ENCODE measurements at regions not wholly inside any gene's neighbourhood (a gene's known extent, or its start where the extent isn't known, plus 50 kb on each side); places are given as distances from the start of the nearest gene placed in this dataset.

- FAIRE-seq = no peak
- no peak for TF ChIP-seq POU2F2 (IDR thresholded peaks at IDR 0.05; ENCODE audit: low read depth, low read length)
- TF ChIP-seq POLR2AphosphoS5 (IDR thresholded peaks at IDR 0.05; ENCODE audit: low read depth, low read length) = no peak
- no peak for DNase-seq (ENCODE audit: insufficient read length, low spot score)
These were observed 490.9 kb downstream of the TMEM182 start for GRCh38 chr2:103252781-103253180.

- DNase-seq (ENCODE audit: insufficient read length, low spot score) = no peak
- TF ChIP-seq SPI1 (IDR thresholded peaks at IDR 0.05; ENCODE audit: low read depth, low read length) = no peak
- no peak for TF ChIP-seq POLR2AphosphoS5 (IDR thresholded peaks at IDR 0.05; ENCODE audit: low read depth, low read length)
- no peak for TF ChIP-seq TAF1 (IDR thresholded peaks at IDR 0.05; ENCODE audit: low read depth, low read length)
- TF ChIP-seq POLR2A (IDR thresholded peaks at IDR 0.05; ENCODE audit: low read depth, low read length) = no peak
- TF ChIP-seq PAX5 (IDR thresholded peaks at IDR 0.05; ENCODE audit: insufficient read depth, low read length, severe bottlenecking) = no peak
- no peak for TF ChIP-seq POU2F2 (IDR thresholded peaks at IDR 0.05; ENCODE audit: low read depth, low read length)
- no peak for FAIRE-seq
These were observed 492.8 kb downstream of the TMEM182 start for GRCh38 chr2:103254611-103255010.

GRCh38 chr2:103264058-103264768 is 502.4 kb downstream of the TMEM182 start:
- TF ChIP-seq POU2F2 (IDR thresholded peaks at IDR 0.05; ENCODE audit: low read depth, low read length) (no peak), SPI1 (IDR thresholded peaks at IDR 0.05; ENCODE audit: low read depth, low read length) (no peak), POLR2AphosphoS5 (IDR thresholded peaks at IDR 0.05; ENCODE audit: low read depth, low read length) (no peak), POLR2A (IDR thresholded peaks at IDR 0.05; ENCODE audit: low read depth, low read length) (no peak)
- FAIRE-seq = no peak
- DNase-seq (ENCODE audit: insufficient read length, low spot score) = no peak

GRCh38 chr2:103265521-103265920 is 503.7 kb downstream of the TMEM182 start:
- no peak for FAIRE-seq
- DNase-seq (ENCODE audit: insufficient read length, low spot score) = no peak
- TF ChIP-seq TAF1 (IDR thresholded peaks at IDR 0.05; ENCODE audit: low read depth, low read length) = no peak
- TF ChIP-seq POU2F2 (IDR thresholded peaks at IDR 0.05; ENCODE audit: low read depth, low read length) = no peak
- no peak for TF ChIP-seq PAX5 (IDR thresholded peaks at IDR 0.05; ENCODE audit: insufficient read depth, low read length, severe bottlenecking)
- no peak for TF ChIP-seq POLR2AphosphoS5 (IDR thresholded peaks at IDR 0.05; ENCODE audit: low read depth, low read length)
- TF ChIP-seq SPI1 (IDR thresholded peaks at IDR 0.05; ENCODE audit: low read depth, low read length) = no peak
- no peak for TF ChIP-seq POLR2A (IDR thresholded peaks at IDR 0.05; ENCODE audit: low read depth, low read length)

- DNase-seq (ENCODE audit: insufficient read length, low spot score) (no peak), FAIRE-seq (no peak)
- TF ChIP-seq TAF1 (IDR thresholded peaks at IDR 0.05; ENCODE audit: low read depth, low read length) (no peak), PAX5 (IDR thresholded peaks at IDR 0.05; ENCODE audit: insufficient read depth, low read length, severe bottlenecking) (no peak), POLR2A (IDR thresholded peaks at IDR 0.05; ENCODE audit: low read depth, low read length) (no peak), POU2F2 (IDR thresholded peaks at IDR 0.05; ENCODE audit: low read depth, low read length) (no peak), POLR2AphosphoS5 (IDR thresholded peaks at IDR 0.05; ENCODE audit: low read depth, low read length) (no peak), SPI1 (IDR thresholded peaks at IDR 0.05; ENCODE audit: low read depth, low read length) (no peak)
These were observed 507.1 kb downstream of the TMEM182 start for GRCh38 chr2:103268841-103269498.

GRCh38 chr2:103276869-103277268 is 515.0 kb downstream of the TMEM182 start:
- FAIRE-seq (no peak), DNase-seq (ENCODE audit: insufficient read length, low spot score) (no peak)
- TF ChIP-seq SPI1 (IDR thresholded peaks at IDR 0.05; ENCODE audit: low read depth, low read length) (no peak), POLR2AphosphoS5 (IDR thresholded peaks at IDR 0.05; ENCODE audit: low read depth, low read length) (no peak), TAF1 (IDR thresholded peaks at IDR 0.05; ENCODE audit: low read depth, low read length) (no peak), PAX5 (IDR thresholded peaks at IDR 0.05; ENCODE audit: insufficient read depth, low read length, severe bottlenecking) (no peak), POU2F2 (IDR thresholded peaks at IDR 0.05; ENCODE audit: low read depth, low read length) (no peak), POLR2A (IDR thresholded peaks at IDR 0.05; ENCODE audit: low read depth, low read length) (no peak)

- FAIRE-seq (no peak), DNase-seq (ENCODE audit: insufficient read length, low spot score) (no peak)
These were observed 522.9 kb downstream of the TMEM182 start for GRCh38 chr2:103284750-103285149.

GRCh38 chr2:103285354-103285753 is 523.5 kb downstream of the TMEM182 start:
- no peak for TF ChIP-seq POLR2AphosphoS5 (IDR thresholded peaks at IDR 0.05; ENCODE audit: low read depth, low read length)
- no peak for TF ChIP-seq POLR2A (IDR thresholded peaks at IDR 0.05; ENCODE audit: low read depth, low read length)
- no peak for TF ChIP-seq SPI1 (IDR thresholded peaks at IDR 0.05; ENCODE audit: low read depth, low read length)
- no peak for TF ChIP-seq PAX5 (IDR thresholded peaks at IDR 0.05; ENCODE audit: insufficient read depth, low read length, severe bottlenecking)
- no peak for TF ChIP-seq TAF1 (IDR thresholded peaks at IDR 0.05; ENCODE audit: low read depth, low read length)
- no peak for TF ChIP-seq POU2F2 (IDR thresholded peaks at IDR 0.05; ENCODE audit: low read depth, low read length)

More at GRCh38 chr2:103284750-103285149, 522.9 kb downstream of the TMEM182 start:
- no peak for TF ChIP-seq SPI1 (IDR thresholded peaks at IDR 0.05; ENCODE audit: low read depth, low read length)
- TF ChIP-seq TAF1 (IDR thresholded peaks at IDR 0.05; ENCODE audit: low read depth, low read length) = no peak
- TF ChIP-seq POU2F2 (IDR thresholded peaks at IDR 0.05; ENCODE audit: low read depth, low read length) = no peak
- TF ChIP-seq POLR2AphosphoS5 (IDR thresholded peaks at IDR 0.05; ENCODE audit: low read depth, low read length) = no peak
- TF ChIP-seq PAX5 (IDR thresholded peaks at IDR 0.05; ENCODE audit: insufficient read depth, low read length, severe bottlenecking) = no peak
- TF ChIP-seq POLR2A (IDR thresholded peaks at IDR 0.05; ENCODE audit: low read depth, low read length) = no peak

GRCh38 chr2:103287746-103288145 is 525.9 kb downstream of the TMEM182 start:
- FAIRE-seq (no peak), DNase-seq (ENCODE audit: insufficient read length, low spot score) (no peak)
- no peak for TF ChIP-seq SPI1 (IDR thresholded peaks at IDR 0.05; ENCODE audit: low read depth, low read length)
- no peak for TF ChIP-seq PAX5 (IDR thresholded peaks at IDR 0.05; ENCODE audit: insufficient read depth, low read length, severe bottlenecking)
- no peak for TF ChIP-seq POLR2AphosphoS5 (IDR thresholded peaks at IDR 0.05; ENCODE audit: low read depth, low read length)
- no peak for TF ChIP-seq TAF1 (IDR thresholded peaks at IDR 0.05; ENCODE audit: low read depth, low read length)
- no peak for TF ChIP-seq POU2F2 (IDR thresholded peaks at IDR 0.05; ENCODE audit: low read depth, low read length)
- TF ChIP-seq POLR2A (IDR thresholded peaks at IDR 0.05; ENCODE audit: low read depth, low read length) = no peak

More at GRCh38 chr2:103285354-103285753, 523.5 kb downstream of the TMEM182 start:
- DNase-seq (ENCODE audit: insufficient read length, low spot score) (no peak), FAIRE-seq (no peak)

Measured in GM12891 (cell line).